SJSA1 (cell line): ENCODE measurements at regions not wholly inside any gene's neighbourhood (a gene's known extent, or its start where the extent isn't known, plus 50 kb on each side); places are given as distances from the start of the nearest gene placed in this dataset.
"Not testable (repeated sequence)": the region's sequence is repeated elsewhere in the genome, so short reads cannot be mapped to it uniquely, and the experiment has no call there.

ENCODE experiments used
- DNase-seq, 2 experiments: peaks; one replicate each; pipeline ENCODE4 v3.0.0-alpha.2; 2015 to 2020; ENCODE audit warnings: low spot score in 2 of 2, low read depth in 1 of 2
- H3K27ac ChIP-seq: fragments of 250-450 bp; sonication (Bioruptor Pico); 2 replicates; pipeline ENCODE4 v1.5.1; 2020; ENCODE audit warnings: mild to moderate bottlenecking, moderate library complexity
- H3K27me3 ChIP-seq: fragments of 250-450 bp; sonication (Bioruptor Pico); replicated peaks from 2 replicates; pipeline ENCODE4 v1.5.1; 2020; ENCODE audit warnings: mild to moderate bottlenecking, moderate library complexity
- H3K36me3 ChIP-seq: fragments of 250-450 bp; sonication (Bioruptor Pico); 2 replicates; pipeline ENCODE4 v1.5.1; 2020; ENCODE audit warnings: mild to moderate bottlenecking
- H3K4me1 ChIP-seq: fragments of 250-450 bp; sonication (Bioruptor Pico); replicated peaks from 2 replicates; pipeline ENCODE4 v1.6.1; 2021; ENCODE audit warnings: mild to moderate bottlenecking
- H3K4me3 ChIP-seq: fragments of 250-450 bp; sonication (Bioruptor Pico); 2 replicates; pipeline ENCODE4 v1.5.1; 2020; ENCODE audit warnings: mild to moderate bottlenecking
- H3K9me3 ChIP-seq: fragments of 250-450 bp; sonication (Bioruptor Pico); replicated peaks from 2 replicates; pipeline ENCODE4 v1.5.1; 2020; ENCODE audit warnings: mild to moderate bottlenecking

- Histone ChIP-seq H3K36me3 (no peaks in the 10 kb centered on the region), H3K27me3 (no peaks in the 10 kb centered on the region), H3K4me1 (no peaks in the 10 kb centered on the region), H3K27ac (no peak overlapping the region), H3K4me3 (no peak overlapping the region), H3K9me3 (no peaks in the 10 kb centered on the region)
- DNase-seq = no peak
Measured at GRCh38 chr2:189231719-189232323, 52.3 kb upstream of the COL5A2 start.

- H3K4me3 ChIP-seq = no peak overlapping the region
- no peaks in the 10 kb centered on the region for H3K36me3 ChIP-seq
- no peaks in the 10 kb centered on the region for H3K27me3 ChIP-seq
- no peak overlapping the region for H3K27ac ChIP-seq
- no peaks in the 10 kb centered on the region for H3K4me1 ChIP-seq
- H3K9me3 ChIP-seq = no peaks in the 10 kb centered on the region
- no peak for DNase-seq
Measured at GRCh38 chr2:189232759-189233406, 53.3 kb upstream of the COL5A2 start.

GRCh38 chr2:189233527-189233926 is 54.0 kb upstream of the COL5A2 start:
- Histone ChIP-seq H3K27me3 (no peaks in the 10 kb centered on the region), H3K36me3 (no peaks in the 10 kb centered on the region), H3K4me1 (no peaks in the 10 kb centered on the region), H3K4me3 (no peak overlapping the region), H3K27ac (no peak overlapping the region), H3K9me3 (no peaks in the 10 kb centered on the region)
- DNase-seq = no peak

DNA sequence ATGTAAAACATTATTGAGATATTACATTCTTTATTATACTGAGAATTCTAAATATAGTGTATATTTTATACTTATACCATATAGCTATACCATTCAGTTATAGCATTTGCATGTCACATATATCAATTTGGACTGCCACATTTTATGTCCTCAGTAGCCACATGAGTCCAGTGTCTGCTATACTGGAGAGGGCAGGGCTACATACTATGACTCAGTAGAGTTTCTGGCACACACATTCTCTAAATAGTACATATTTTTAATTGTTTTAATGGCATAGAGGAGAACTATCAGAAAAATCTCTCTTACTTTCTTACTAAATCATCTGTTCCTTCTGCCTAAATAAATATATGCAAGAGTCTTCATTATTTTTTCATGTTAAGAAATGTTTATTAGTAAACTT is 55.4 kb upstream of the COL5A2 start:
- Histone ChIP-seq H3K4me1 (no peaks in the 10 kb centered on the region), H3K36me3 (no peaks in the 10 kb centered on the region), H3K4me3 (no peak overlapping the region), H3K27me3 (no peaks in the 10 kb centered on the region), H3K9me3 (no peaks in the 10 kb centered on the region), H3K27ac (no peak overlapping the region)
- no peak for DNase-seq

DNA sequence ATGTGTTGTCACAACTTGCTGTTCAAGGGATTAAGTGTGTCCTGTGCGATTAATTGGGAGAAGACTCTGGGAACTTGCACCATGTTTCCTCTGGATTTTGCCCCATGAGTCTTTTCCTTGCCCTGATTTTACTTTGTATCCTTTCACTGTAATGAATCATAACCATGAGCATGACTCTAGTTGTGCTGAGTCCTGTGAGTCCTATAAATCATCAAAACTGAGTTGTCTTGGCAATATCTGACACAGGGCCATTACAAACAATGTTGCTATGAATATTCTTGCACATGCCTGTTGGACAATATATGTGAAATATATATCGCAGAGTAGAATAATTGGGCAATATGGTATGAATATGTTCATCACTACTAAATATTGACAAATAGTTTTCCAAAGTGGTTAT is 56.5 kb upstream of the COL5A2 start:
- Histone ChIP-seq H3K4me3 (no peak overlapping the region), H3K27ac (no peak overlapping the region), H3K4me1 (no peaks in the 10 kb centered on the region), H3K9me3 (no peaks in the 10 kb centered on the region), H3K36me3 (no peaks in the 10 kb centered on the region), H3K27me3 (no peaks in the 10 kb centered on the region)
- no peak for DNase-seq

DNA sequence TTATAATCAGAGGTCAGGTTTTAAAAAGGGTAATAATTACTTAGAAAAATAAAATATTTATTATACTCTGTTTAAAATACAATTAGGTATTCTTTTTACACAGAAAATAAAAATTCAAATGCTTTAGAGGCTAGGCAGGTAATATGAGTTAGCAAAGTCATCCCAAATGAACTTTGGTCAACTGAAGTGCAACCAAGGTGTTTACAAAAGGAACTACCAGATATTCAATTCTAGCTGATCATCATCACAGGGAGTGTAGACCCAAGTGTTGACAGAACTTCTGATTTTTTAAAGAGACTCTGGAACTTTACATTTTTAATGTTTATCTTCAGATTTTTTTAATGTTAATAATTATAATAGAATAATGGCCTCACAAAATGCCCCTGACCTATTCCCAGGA is 59.3 kb upstream of the COL5A2 start:
- Histone ChIP-seq H3K4me1 (no peaks in the 10 kb centered on the region), H3K27me3 (no peaks in the 10 kb centered on the region), H3K9me3 (no peaks in the 10 kb centered on the region), H3K4me3 (no peak overlapping the region), H3K36me3 (no peaks in the 10 kb centered on the region), H3K27ac (no peak overlapping the region)
- no peak for DNase-seq

DNA sequence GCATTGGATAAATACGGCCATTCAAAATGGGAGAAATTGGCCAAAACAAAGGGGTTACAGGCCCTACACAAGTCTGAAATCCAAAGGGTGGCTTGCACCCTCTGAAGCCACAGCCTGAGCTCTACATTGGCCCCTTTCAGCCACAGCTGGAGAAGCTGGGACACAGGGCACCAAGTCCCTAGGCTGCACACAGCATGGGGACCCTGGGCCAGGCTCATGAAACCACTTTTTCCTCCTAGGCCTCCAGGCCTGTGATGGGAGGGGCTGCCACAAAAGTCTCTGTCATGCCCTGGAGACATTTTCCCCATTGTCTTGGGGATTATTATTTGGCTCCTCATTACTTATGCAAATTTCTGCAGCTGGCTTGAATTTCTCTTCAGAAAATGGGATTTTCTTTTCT is 64.3 kb upstream of the COL5A2 start:
- H3K4me1 ChIP-seq, H3K9me3 ChIP-seq, H3K27me3 ChIP-seq, DNase-seq, H3K27ac ChIP-seq, H3K4me3 ChIP-seq, H3K36me3 ChIP-seq: not testable (repeated sequence)

DNA sequence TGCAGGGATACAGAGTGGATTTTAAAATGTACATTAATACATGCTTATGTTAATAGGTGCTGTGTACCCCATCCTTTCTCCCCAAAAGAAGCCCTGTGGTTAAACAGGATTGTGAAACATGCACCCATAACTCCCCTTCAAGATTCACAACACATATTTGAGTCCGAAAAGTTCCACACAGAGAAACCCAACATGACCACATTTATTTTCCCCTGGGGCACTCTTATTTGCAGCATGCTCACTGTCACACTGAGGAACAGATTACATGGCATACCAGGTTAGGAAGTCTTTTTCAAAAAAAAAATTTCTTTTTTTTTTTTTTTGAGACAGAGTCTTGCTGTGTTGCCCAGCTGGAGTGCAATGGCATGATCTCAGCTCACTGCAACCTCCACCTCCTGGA is 67.7 kb upstream of the COL5A2 start:
- Histone ChIP-seq H3K9me3 (no peaks in the 10 kb centered on the region), H3K27me3 (no peaks in the 10 kb centered on the region), H3K4me1 (0 out of 2 replicates have a peak, but pooled peaks cover 5% of the 10 kb centered on the region), H3K36me3 (no peaks in the 10 kb centered on the region), H3K27ac (no peak overlapping the region), H3K4me3 (no peak overlapping the region)
- DNase-seq = no peak

- no peak overlapping the region for H3K4me3 ChIP-seq
- H3K9me3 ChIP-seq = no peaks in the 10 kb centered on the region
- H3K36me3 ChIP-seq = no peaks in the 10 kb centered on the region
- no peak overlapping the region for H3K27ac ChIP-seq
- H3K27me3 ChIP-seq = no peaks in the 10 kb centered on the region
- DNase-seq = no peak
- peaks cover 6% of the 10 kb centered on the region; the same call in 1 of the 2 replicates for H3K4me1 ChIP-seq
Measured at GRCh38 chr2:189248141-189248540, 68.6 kb upstream of the COL5A2 start.

DNA sequence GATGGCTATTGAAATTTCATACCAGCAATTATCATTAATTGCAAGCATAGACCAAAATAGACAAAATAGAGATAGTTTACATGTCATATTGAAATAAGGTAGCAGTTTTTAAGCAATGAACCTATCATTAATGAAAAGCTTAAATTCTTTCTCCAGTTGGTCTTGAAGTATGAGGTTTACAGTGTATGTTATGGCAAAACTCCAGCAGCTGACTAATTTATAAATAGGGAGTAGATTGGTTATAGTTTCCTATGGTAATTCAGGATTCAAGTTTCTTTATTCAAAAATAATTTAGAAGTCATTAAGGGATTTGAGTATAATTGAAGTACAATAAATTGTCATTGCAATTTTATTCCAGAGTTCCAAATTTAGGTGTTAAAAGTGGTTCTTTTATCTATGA is 69.6 kb upstream of the COL5A2 start:
- no peak overlapping the region for H3K27ac ChIP-seq
- no peak for DNase-seq
- H3K4me1 ChIP-seq = peaks cover 17% of the 10 kb centered on the region
- no peak overlapping the region for H3K4me3 ChIP-seq
- no peaks in the 10 kb centered on the region for H3K27me3 ChIP-seq
- H3K36me3 ChIP-seq = no peaks in the 10 kb centered on the region
- H3K9me3 ChIP-seq = no peaks in the 10 kb centered on the region

DNA sequence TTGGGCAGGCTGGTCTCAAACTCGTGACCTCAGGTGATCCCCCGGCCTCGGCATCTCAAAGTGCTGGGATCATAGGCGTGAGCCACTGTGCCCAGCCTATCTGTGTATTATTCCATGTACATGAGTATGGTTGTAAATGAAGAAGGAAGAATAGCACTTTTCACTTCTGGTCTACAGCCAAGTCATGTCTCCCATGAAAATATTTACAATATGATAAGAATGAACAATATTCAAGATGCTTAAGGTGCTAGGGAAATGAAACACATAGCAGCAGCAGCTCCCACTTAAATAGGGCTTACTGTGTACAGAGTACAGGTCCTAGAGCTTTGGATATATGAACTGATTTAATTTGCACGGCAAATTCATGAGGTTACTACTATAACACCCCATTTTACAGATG is 70.3 kb upstream of the COL5A2 start:
- Histone ChIP-seq H3K4me1 (peaks cover 23% of the 10 kb centered on the region), H3K27me3 (no peaks in the 10 kb centered on the region), H3K4me3 (no peak overlapping the region), H3K27ac (no peak overlapping the region), H3K36me3 (no peaks in the 10 kb centered on the region), H3K9me3 (no peaks in the 10 kb centered on the region)
- DNase-seq = no peak

GRCh38 chr2:189252991-189253675 is 73.6 kb upstream of the COL5A2 start:
- Histone ChIP-seq H3K9me3 (no peaks in the 10 kb centered on the region), H3K27ac (no peak overlapping the region), H3K4me1 (peaks cover 23% of the 10 kb centered on the region), H3K27me3 (no peaks in the 10 kb centered on the region), H3K36me3 (no peaks in the 10 kb centered on the region), H3K4me3 (no peak overlapping the region)
- DNase-seq = no peak

DNA sequence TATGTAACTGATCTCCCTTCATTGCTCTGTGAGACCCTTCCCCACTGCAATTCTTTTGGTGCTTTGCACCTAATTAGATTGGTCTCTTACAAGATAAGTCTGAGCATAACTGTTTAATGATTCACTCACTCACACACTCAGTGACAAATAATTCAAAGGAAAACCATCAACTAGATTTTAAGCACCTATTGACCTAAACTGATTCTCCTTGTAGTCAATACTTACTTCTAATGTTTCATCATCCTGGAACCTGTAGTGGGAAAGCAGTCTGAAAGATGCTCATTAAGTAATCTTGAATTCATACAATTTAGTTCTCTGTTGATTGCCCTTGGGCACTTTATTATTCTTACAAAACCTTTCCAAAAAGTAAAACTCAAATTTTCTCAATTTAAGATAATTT is 74.3 kb upstream of the COL5A2 start:
- Histone ChIP-seq H3K9me3 (no peaks in the 10 kb centered on the region), H3K27me3 (no peaks in the 10 kb centered on the region), H3K4me1 (peaks cover 23% of the 10 kb centered on the region), H3K36me3 (no peaks in the 10 kb centered on the region), H3K27ac (no peak overlapping the region), H3K4me3 (no peak overlapping the region)
- no peak for DNase-seq

- no peak overlapping the region for H3K4me3 ChIP-seq
- peak; percentile 49 to 50 for DNase-seq
- H3K27ac ChIP-seq = no peak overlapping the region
Measured at GRCh38 chr2:189254268-189254883, 74.8 kb upstream of the COL5A2 start.

More at GRCh38 chr2:189254268-189254883, 74.8 kb upstream of the COL5A2 start:
- Histone ChIP-seq H3K4me1 (peaks cover 21% of the 10 kb centered on the region), H3K9me3 (no peaks in the 10 kb centered on the region), H3K36me3 (no peaks in the 10 kb centered on the region), H3K27me3 (no peaks in the 10 kb centered on the region)
